GM18861 (cell line): ENCODE measurements at regions not wholly inside any gene's neighbourhood (a gene's known extent, or its start where the extent isn't known, plus 50 kb on each side); places are given as distances from the start of the nearest gene placed in this dataset.

Experiments
- ATAC-seq: cut with Tn5 transposase; IDR thresholded peaks from one replicate; pipeline ENCODE4 v1.9.1; 2021; ENCODE audit not compliant: unreplicated experiment

GRCh38 chr14:89500303-89500702 is 83.3 kb upstream of the FOXN3 start:
- no peak for ATAC-seq

GRCh38 chr14:89498878-89499277 is 81.8 kb upstream of the FOXN3 start:
- no peak for ATAC-seq

- no peak for ATAC-seq
These were observed 78.7 kb upstream of the FOXN3 start for GRCh38 chr14:89495718-89496117.

- ATAC-seq, result peak; percentile 99
These were observed 77.0 kb upstream of the FOXN3 start for GRCh38 chr14:89493877-89494634.

- ATAC-seq, result no peak
These were observed 76.4 kb upstream of the FOXN3 start for GRCh38 chr14:89493406-89493805.

GRCh38 chr14:89491711-89492381 is 74.8 kb upstream of the FOXN3 start:
- no peak for ATAC-seq

- no peak for ATAC-seq
These were observed 73.4 kb upstream of the FOXN3 start for GRCh38 chr14:89490466-89490865.

GRCh38 chr14:89489761-89490437 is 72.9 kb upstream of the FOXN3 start:
- no peak for ATAC-seq

- ATAC-seq, result no peak
These were observed 69.9 kb upstream of the FOXN3 start for GRCh38 chr14:89486961-89487360.

- ATAC-seq, result no peak
These were observed 69.5 kb upstream of the FOXN3 start for GRCh38 chr14:89486505-89486904.

- no peak for ATAC-seq
These were observed 68.2 kb upstream of the FOXN3 start for GRCh38 chr14:89485264-89485663.

- no peak for ATAC-seq
These were observed 67.2 kb upstream of the FOXN3 start for GRCh38 chr14:89484051-89484844.

GRCh38 chr14:89481196-89481595 is 64.2 kb upstream of the FOXN3 start:
- no peak for ATAC-seq

- no peak for ATAC-seq
These were observed 63.2 kb upstream of the FOXN3 start for GRCh38 chr14:89480278-89480677.

- ATAC-seq, result no peak
These were observed 62.8 kb upstream of the FOXN3 start for GRCh38 chr14:89479802-89480201.

- no peak for ATAC-seq
These were observed 60.4 kb upstream of the FOXN3 start for GRCh38 chr14:89477391-89477790.

GRCh38 chr14:89476354-89476896 is 59.4 kb upstream of the FOXN3 start:
- no peak for ATAC-seq

- ATAC-seq, result no peak
These were observed 57.4 kb upstream of the FOXN3 start for GRCh38 chr14:89474464-89474863.

GRCh38 chr14:89473989-89474388 is 57.0 kb upstream of the FOXN3 start:
- no peak for ATAC-seq

- ATAC-seq, result no peak
These were observed 56.5 kb upstream of the FOXN3 start for GRCh38 chr14:89473569-89473968.

- no peak for ATAC-seq
These were observed 53.4 kb upstream of the FOXN3 start for GRCh38 chr14:89470401-89470800.
